ENCODE measurements at regions not wholly inside any gene's neighbourhood (a gene's known extent, or its start where the extent isn't known, plus 50 kb on each side); places are given as distances from the start of the nearest gene placed in this dataset.

- H3K4me3 ChIP-seq (ENCODE audit: low read length): no peak overlapping the region
- H3K4me1 ChIP-seq (ENCODE audit: insufficient read depth, low read length): no peaks in the 10 kb centered on the region
- H3K27me3 ChIP-seq (ENCODE audit: insufficient read depth, low read length): no peaks in the 10 kb centered on the region
- H3K36me3 ChIP-seq (ENCODE audit: insufficient read depth, low read length): no peaks in the 10 kb centered on the region
- no peaks in the 10 kb centered on the region for H3K9me3 ChIP-seq (ENCODE audit: low read length)
- H2AFZ ChIP-seq (ENCODE audit: low read depth, low read length): no peak overlapping the region
Measured at GRCh38 chr16:5977329-5977728, 879.7 kb upstream of the EEF2KMT start.

GRCh38 chr16:5972747-5973146, 875.2 kb upstream of the EEF2KMT start:
- H3K4me3 ChIP-seq (ENCODE audit: low read length): no peak overlapping the region
- H3K9me3 ChIP-seq (ENCODE audit: low read length): no peaks in the 10 kb centered on the region
- H3K27me3 ChIP-seq (ENCODE audit: insufficient read depth, low read length): no peaks in the 10 kb centered on the region

GRCh38 chr16:5971924-5972323, 874.3 kb upstream of the EEF2KMT start:
- no peaks in the 10 kb centered on the region for H3K27me3 ChIP-seq (ENCODE audit: insufficient read depth, low read length)
- no peaks in the 10 kb centered on the region for H3K36me3 ChIP-seq (ENCODE audit: insufficient read depth, low read length)
- H3K4me1 ChIP-seq (ENCODE audit: insufficient read depth, low read length): no peaks in the 10 kb centered on the region
- H3K9me3 ChIP-seq (ENCODE audit: low read length): no peaks in the 10 kb centered on the region
- H2AFZ ChIP-seq (ENCODE audit: low read depth, low read length): no peak overlapping the region
- no peak overlapping the region for H3K4me3 ChIP-seq (ENCODE audit: low read length)

More at GRCh38 chr16:5972747-5973146, 875.2 kb upstream of the EEF2KMT start:
- Histone ChIP-seq H2AFZ (ENCODE audit: low read depth, low read length) (no peak overlapping the region), H3K4me1 (ENCODE audit: insufficient read depth, low read length) (no peaks in the 10 kb centered on the region), H3K36me3 (ENCODE audit: insufficient read depth, low read length) (no peaks in the 10 kb centered on the region)

- no peaks in the 10 kb centered on the region for H3K9me3 ChIP-seq (ENCODE audit: low read length)
Measured at GRCh38 chr16:5971106-5971505, 873.5 kb upstream of the EEF2KMT start.

GRCh38 chr16:5966004-5966403, 868.4 kb upstream of the EEF2KMT start:
- H3K4me3 ChIP-seq (ENCODE audit: low read length): no peak overlapping the region

More at GRCh38 chr16:5971106-5971505, 873.5 kb upstream of the EEF2KMT start:
- no peak overlapping the region for H2AFZ ChIP-seq (ENCODE audit: low read depth, low read length)
- H3K36me3 ChIP-seq (ENCODE audit: insufficient read depth, low read length): no peaks in the 10 kb centered on the region
- no peaks in the 10 kb centered on the region for H3K4me1 ChIP-seq (ENCODE audit: insufficient read depth, low read length)
- H3K27me3 ChIP-seq (ENCODE audit: insufficient read depth, low read length): no peaks in the 10 kb centered on the region
- H3K4me3 ChIP-seq (ENCODE audit: low read length): no peak overlapping the region

GRCh38 chr16:5965321-5965720, 867.7 kb upstream of the EEF2KMT start:
- Histone ChIP-seq H3K4me3 (ENCODE audit: low read length) (no peak overlapping the region), H2AFZ (ENCODE audit: low read depth, low read length) (no peak overlapping the region), H3K4me1 (ENCODE audit: insufficient read depth, low read length) (no peaks in the 10 kb centered on the region), H3K9me3 (ENCODE audit: low read length) (no peaks in the 10 kb centered on the region), H3K36me3 (ENCODE audit: insufficient read depth, low read length) (no peaks in the 10 kb centered on the region), H3K27me3 (ENCODE audit: insufficient read depth, low read length) (no peaks in the 10 kb centered on the region)

More at GRCh38 chr16:5966004-5966403, 868.4 kb upstream of the EEF2KMT start:
- no peaks in the 10 kb centered on the region for H3K27me3 ChIP-seq (ENCODE audit: insufficient read depth, low read length)
- H2AFZ ChIP-seq (ENCODE audit: low read depth, low read length): no peak overlapping the region
- no peaks in the 10 kb centered on the region for H3K36me3 ChIP-seq (ENCODE audit: insufficient read depth, low read length)
- H3K9me3 ChIP-seq (ENCODE audit: low read length): no peaks in the 10 kb centered on the region
- H3K4me1 ChIP-seq (ENCODE audit: insufficient read depth, low read length): no peaks in the 10 kb centered on the region

- no peaks in the 10 kb centered on the region for H3K27me3 ChIP-seq (ENCODE audit: insufficient read depth, low read length)
- no peaks in the 10 kb centered on the region for H3K4me1 ChIP-seq (ENCODE audit: insufficient read depth, low read length)
- no peaks in the 10 kb centered on the region for H3K36me3 ChIP-seq (ENCODE audit: insufficient read depth, low read length)
- no peak overlapping the region for H3K4me3 ChIP-seq (ENCODE audit: low read length)
- no peaks in the 10 kb centered on the region for H3K9me3 ChIP-seq (ENCODE audit: low read length)
- no peak overlapping the region for H2AFZ ChIP-seq (ENCODE audit: low read depth, low read length)
Measured at GRCh38 chr16:5951486-5951885, 853.9 kb upstream of the EEF2KMT start.

GRCh38 chr16:5944971-5945370, 847.4 kb upstream of the EEF2KMT start:
- H3K27me3 ChIP-seq (ENCODE audit: insufficient read depth, low read length): no peaks in the 10 kb centered on the region
- H3K9me3 ChIP-seq (ENCODE audit: low read length): no peaks in the 10 kb centered on the region
- no peak overlapping the region for H2AFZ ChIP-seq (ENCODE audit: low read depth, low read length)
- no peak overlapping the region for H3K4me3 ChIP-seq (ENCODE audit: low read length)
- no peaks in the 10 kb centered on the region for H3K4me1 ChIP-seq (ENCODE audit: insufficient read depth, low read length)
- no peaks in the 10 kb centered on the region for H3K36me3 ChIP-seq (ENCODE audit: insufficient read depth, low read length)

- H3K4me1 ChIP-seq (ENCODE audit: insufficient read depth, low read length): no peaks in the 10 kb centered on the region
- no peaks in the 10 kb centered on the region for H3K27me3 ChIP-seq (ENCODE audit: insufficient read depth, low read length)
- no peaks in the 10 kb centered on the region for H3K36me3 ChIP-seq (ENCODE audit: insufficient read depth, low read length)
- H3K4me3 ChIP-seq (ENCODE audit: low read length): no peak overlapping the region
- no peaks in the 10 kb centered on the region for H3K9me3 ChIP-seq (ENCODE audit: low read length)
- H2AFZ ChIP-seq (ENCODE audit: low read depth, low read length): no peak overlapping the region
Measured at GRCh38 chr16:5938607-5939006, 841.0 kb upstream of the EEF2KMT start.

GRCh38 chr16:5932906-5933305, 835.3 kb upstream of the EEF2KMT start:
- Histone ChIP-seq H3K4me3 (ENCODE audit: low read length) (no peak overlapping the region), H3K4me1 (ENCODE audit: insufficient read depth, low read length) (peaks cover 2% of the 10 kb centered on the region), H2AFZ (ENCODE audit: low read depth, low read length) (no peak overlapping the region), H3K9me3 (ENCODE audit: low read length) (no peaks in the 10 kb centered on the region), H3K36me3 (ENCODE audit: insufficient read depth, low read length) (no peaks in the 10 kb centered on the region), H3K27me3 (ENCODE audit: insufficient read depth, low read length) (peaks cover 4% of the 10 kb centered on the region)

GRCh38 chr16:5928476-5929065, 831.0 kb upstream of the EEF2KMT start:
- peaks cover 4% of the 10 kb centered on the region for H3K27me3 ChIP-seq (ENCODE audit: insufficient read depth, low read length)
- no peaks in the 10 kb centered on the region for H3K9me3 ChIP-seq (ENCODE audit: low read length)
- no peak overlapping the region for H2AFZ ChIP-seq (ENCODE audit: low read depth, low read length)
- H3K36me3 ChIP-seq (ENCODE audit: insufficient read depth, low read length): no peaks in the 10 kb centered on the region
- H3K4me1 ChIP-seq (ENCODE audit: insufficient read depth, low read length): peaks cover 2% of the 10 kb centered on the region
- H3K4me3 ChIP-seq (ENCODE audit: low read length): no peak overlapping the region

- no peaks in the 10 kb centered on the region for H3K36me3 ChIP-seq (ENCODE audit: insufficient read depth, low read length)
- H3K9me3 ChIP-seq (ENCODE audit: low read length): no peaks in the 10 kb centered on the region
- H2AFZ ChIP-seq (ENCODE audit: low read depth, low read length): no peak overlapping the region
- H3K27me3 ChIP-seq (ENCODE audit: insufficient read depth, low read length): no peaks in the 10 kb centered on the region
- peaks cover 2% of the 10 kb centered on the region for H3K4me1 ChIP-seq (ENCODE audit: insufficient read depth, low read length)
- no peak overlapping the region for H3K4me3 ChIP-seq (ENCODE audit: low read length)
Measured at GRCh38 chr16:5925850-5926249, 828.3 kb upstream of the EEF2KMT start.

- H2AFZ ChIP-seq (ENCODE audit: low read depth, low read length): no peak overlapping the region
Measured at GRCh38 chr16:5922686-5923085, 825.1 kb upstream of the EEF2KMT start.

GRCh38 chr16:5918567-5919130, 821.1 kb upstream of the EEF2KMT start:
- no peak overlapping the region for H2AFZ ChIP-seq (ENCODE audit: low read depth, low read length)
- H3K27me3 ChIP-seq (ENCODE audit: insufficient read depth, low read length): peaks cover 5% of the 10 kb centered on the region
- H3K4me3 ChIP-seq (ENCODE audit: low read length): no peak overlapping the region
- no peaks in the 10 kb centered on the region for H3K9me3 ChIP-seq (ENCODE audit: low read length)
- no peaks in the 10 kb centered on the region for H3K36me3 ChIP-seq (ENCODE audit: insufficient read depth, low read length)
- H3K4me1 ChIP-seq (ENCODE audit: insufficient read depth, low read length): no peaks in the 10 kb centered on the region

More at GRCh38 chr16:5922686-5923085, 825.1 kb upstream of the EEF2KMT start:
- Histone ChIP-seq H3K9me3 (ENCODE audit: low read length) (no peaks in the 10 kb centered on the region), H3K4me1 (ENCODE audit: insufficient read depth, low read length) (no peaks in the 10 kb centered on the region), H3K36me3 (ENCODE audit: insufficient read depth, low read length) (no peaks in the 10 kb centered on the region), H3K4me3 (ENCODE audit: low read length) (no peak overlapping the region), H3K27me3 (ENCODE audit: insufficient read depth, low read length) (no peaks in the 10 kb centered on the region)

Data from neuron (in vitro differentiated cells).